Panc1 (cell line): ENCODE measurements at regions not wholly inside any gene's neighbourhood (a gene's known extent, or its start where the extent isn't known, plus 50 kb on each side); places are given as distances from the start of the nearest gene placed in this dataset.

Experiments used
- ATAC-seq: fragments of 200-7000 bp; cut with Tn5 transposase; 2 replicates; pipeline ENCODE4 v1.9.1; 2020; ENCODE audit warnings: mild to moderate bottlenecking, moderate library complexity
- BruUV-seq: library from RNA; stranded (reverse); fragments of 400-500 nt; replicated peaks from 2 replicates; lab custom pipeline; 2021; lab: Mats Ljungman, UMichigan
- CTCF ChIA-PET: fragments of 300-600 bp; sonication (Branson Sonifier 250); formaldehyde crosslinking; loops from one replicate; lab custom pipeline; 2022; ENCODE audit warnings: antibody characterized with exemption; lab: Charles Lee
- POLR2A ChIA-PET: fragments of 300-600 bp; sonication (Branson Sonifier 250); formaldehyde crosslinking; loops from one replicate; lab custom pipeline; 2022; ENCODE audit warnings: antibody characterized with exemption; lab: Charles Lee
- DNase-seq: peaks from one replicate; pipeline ENCODE4 v3.0.0-alpha.2; 2010; ENCODE audit warnings: low read depth, low spot score
- H3K27ac ChIP-seq: 2 replicates; pipeline ENCODE4 v1.5.1; 2011; ENCODE audit warnings: mild to moderate bottlenecking, low read length, inconsistent platforms
- H3K27me3 ChIP-seq: fragments of 200-500 bp; sonication (Bioruptor generic); 2 replicates; pipeline ENCODE4 v1.6.0; 2014; ENCODE audit warnings: low read length, inconsistent platforms; ENCODE audit not compliant: control insufficient read depth, insufficient read depth
- H3K36me3 ChIP-seq: fragments of 200-500 bp; sonication (Bioruptor generic); 2 replicates; pipeline ENCODE4 v1.5.1; 2014; ENCODE audit warnings: inconsistent platforms, mild to moderate bottlenecking, low read length, moderate library complexity; ENCODE audit not compliant: control insufficient read depth, insufficient read depth
- H3K4me1 ChIP-seq: 2 replicates; pipeline ENCODE4 v1.5.1; 2011; ENCODE audit warnings: inconsistent platforms, mild to moderate bottlenecking, low read length, moderate library complexity; ENCODE audit not compliant: control insufficient read depth, insufficient read depth
- H3K4me3 ChIP-seq, 2 experiments: 2 replicates each; pipeline ENCODE4 v1.5.1; 2011 to 2012; ENCODE audit warnings: low read depth in 2 of 2, low read length in 2 of 2, mild to moderate bottlenecking in 2 of 2, inconsistent platforms in 1 of 2, moderate library complexity in 1 of 2
- H3K9me3 ChIP-seq: fragments of 200-500 bp; sonication (Bioruptor generic); 2 replicates; pipeline ENCODE4 v1.5.1; 2014; ENCODE audit warnings: low read depth, mild to moderate bottlenecking, inconsistent platforms, low read length, moderate library complexity; ENCODE audit not compliant: control insufficient read depth, insufficient read depth
- CTCF ChIP-seq: fragments of 450-650 bp; IDR thresholded peaks from 2 replicates; pipeline ENCODE4 v1.5.1; 2017; ENCODE audit warnings: mild to moderate bottlenecking
- POLR2AphosphoS5 ChIP-seq: IDR thresholded peaks from 2 replicates; pipeline ENCODE4 v1.6.1; 2012; ENCODE audit warnings: mild to moderate bottlenecking, low read depth, low read length, moderate library complexity
- SIN3A ChIP-seq: IDR thresholded peaks from 2 replicates; pipeline ENCODE4 v1.6.1; 2012; ENCODE audit warnings: low read depth, mild to moderate bottlenecking, low read length, moderate library complexity, borderline replicate concordance; ENCODE audit not compliant: insufficient read depth
- TCF7L2 ChIP-seq: IDR thresholded peaks from 2 replicates; pipeline ENCODE4 v1.6.1; 2011; ENCODE audit warnings: mild to moderate bottlenecking, low read depth, low read length, inconsistent platforms
- in situ Hi-C: cut with HindIII; loops from 2 replicates; pipeline ENCODE4 v1.10.0; 2016; ENCODE audit warnings: low sequenced_read_pairs, low pct_unique_long_range_greater_than_20kb
- intact Hi-C: fragments of 100-400 bp; cut with micrococcal nuclease; formaldehyde crosslinking; loops from one replicate; pipeline ENCODE4 v1.10.0; 2022; ENCODE audit not compliant: unreplicated experiment
- TF ChIP-seq, protein P1 (sequence below), 2 experiments: IDR thresholded peaks; 2 replicates each; pipeline ENCODE4 v1.6.1; 2011 to 2012; ENCODE audit warnings: low read depth in 2 of 2, control low read depth in 1 of 2, low read length in 1 of 2, mild to moderate bottlenecking in 1 of 2, moderate library complexity in 1 of 2; ENCODE audit not compliant: insufficient read depth in 1 of 2

DNA sequence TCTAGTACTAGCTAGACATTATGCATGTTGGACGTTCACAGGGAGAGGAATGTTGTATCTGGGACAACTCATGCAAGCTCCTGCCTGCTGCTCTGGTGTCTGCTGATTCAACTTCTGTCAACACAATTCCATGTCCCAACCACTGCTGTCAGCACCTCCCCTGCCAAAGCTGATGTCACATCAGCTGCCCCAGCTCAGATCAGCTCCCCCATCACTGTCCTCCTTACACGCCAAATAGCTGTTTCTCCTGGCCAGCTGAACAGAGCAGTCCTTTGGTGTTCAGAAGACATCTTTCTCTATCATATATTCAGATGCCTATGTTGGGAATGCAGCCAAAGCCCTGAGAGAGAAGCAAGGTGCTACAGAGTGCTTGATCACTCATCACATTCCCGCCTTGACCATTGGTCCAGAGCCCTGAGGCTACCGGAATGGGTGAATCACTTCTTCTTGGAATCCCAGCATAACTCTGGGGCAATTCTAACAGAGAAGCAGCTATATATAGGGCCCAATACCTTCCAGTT, 223.3 kb downstream of the SEC61B start:
- Histone ChIP-seq H3K4me1 (no peaks in the 10 kb centered on the region), H3K27ac (no peak overlapping the region), H3K9me3 (no peaks in the 10 kb centered on the region), H3K27me3 (no peaks in the 10 kb centered on the region), H3K4me3 (no peak overlapping the region), H3K36me3 (no peaks in the 10 kb centered on the region)
- no TSS peak for BruUV-seq
- ATAC-seq (no peak), DNase-seq (no peak)
- intact Hi-C loops, result no loop called here
- TF ChIP-seq POLR2AphosphoS5 (no peak), CTCF (no peak), TCF7L2 (no peak), SIN3A (no peak)
- TF ChIP-seq, protein P1, sequence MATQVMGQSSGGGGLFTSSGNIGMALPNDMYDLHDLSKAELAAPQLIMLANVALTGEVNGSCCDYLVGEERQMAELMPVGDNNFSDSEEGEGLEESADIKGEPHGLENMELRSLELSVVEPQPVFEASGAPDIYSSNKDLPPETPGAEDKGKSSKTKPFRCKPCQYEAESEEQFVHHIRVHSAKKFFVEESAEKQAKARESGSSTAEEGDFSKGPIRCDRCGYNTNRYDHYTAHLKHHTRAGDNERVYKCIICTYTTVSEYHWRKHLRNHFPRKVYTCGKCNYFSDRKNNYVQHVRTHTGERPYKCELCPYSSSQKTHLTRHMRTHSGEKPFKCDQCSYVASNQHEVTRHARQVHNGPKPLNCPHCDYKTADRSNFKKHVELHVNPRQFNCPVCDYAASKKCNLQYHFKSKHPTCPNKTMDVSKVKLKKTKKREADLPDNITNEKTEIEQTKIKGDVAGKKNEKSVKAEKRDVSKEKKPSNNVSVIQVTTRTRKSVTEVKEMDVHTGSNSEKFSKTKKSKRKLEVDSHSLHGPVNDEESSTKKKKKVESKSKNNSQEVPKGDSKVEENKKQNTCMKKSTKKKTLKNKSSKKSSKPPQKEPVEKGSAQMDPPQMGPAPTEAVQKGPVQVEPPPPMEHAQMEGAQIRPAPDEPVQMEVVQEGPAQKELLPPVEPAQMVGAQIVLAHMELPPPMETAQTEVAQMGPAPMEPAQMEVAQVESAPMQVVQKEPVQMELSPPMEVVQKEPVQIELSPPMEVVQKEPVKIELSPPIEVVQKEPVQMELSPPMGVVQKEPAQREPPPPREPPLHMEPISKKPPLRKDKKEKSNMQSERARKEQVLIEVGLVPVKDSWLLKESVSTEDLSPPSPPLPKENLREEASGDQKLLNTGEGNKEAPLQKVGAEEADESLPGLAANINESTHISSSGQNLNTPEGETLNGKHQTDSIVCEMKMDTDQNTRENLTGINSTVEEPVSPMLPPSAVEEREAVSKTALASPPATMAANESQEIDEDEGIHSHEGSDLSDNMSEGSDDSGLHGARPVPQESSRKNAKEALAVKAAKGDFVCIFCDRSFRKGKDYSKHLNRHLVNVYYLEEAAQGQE (IDR thresholded peaks at IDR 0.05; ENCODE audit: insufficient read depth in 1 of 2, low read depth in 2 of 2, low read length in 1 of 2), result no peak
- in situ Hi-C loops, result no loop called here
- ChIA-PET CTCF (no interaction called here), POLR2A (no interaction called here)

GRCh38 chr9:99445920-99446319, 223.8 kb downstream of the SEC61B start:
- in situ Hi-C loops (no loop called here), intact Hi-C loops (no loop called here)
- Histone ChIP-seq H3K4me3 (no peak overlapping the region), H3K36me3 (no peaks in the 10 kb centered on the region), H3K4me1 (no peaks in the 10 kb centered on the region), H3K27me3 (no peaks in the 10 kb centered on the region), H3K27ac (no peak overlapping the region), H3K9me3 (no peaks in the 10 kb centered on the region)
- DNase-seq (no peak), ATAC-seq (no peak)
- CTCF ChIA-PET, result no interaction called here
- TF ChIP-seq POLR2AphosphoS5 (no peak), SIN3A (no peak), CTCF (no peak), TCF7L2 (no peak)
- TF ChIP-seq, protein P1 (IDR thresholded peaks at IDR 0.05; ENCODE audit: insufficient read depth in 1 of 2, low read depth in 2 of 2, low read length in 1 of 2), result no peak
- POLR2A ChIA-PET, result no interaction called here
- BruUV-seq, result no TSS peak
